ENCODE measurements at regions not wholly inside any gene's neighbourhood (a gene's known extent, or its start where the extent isn't known, plus 50 kb on each side); places are given as distances from the start of the nearest gene placed in this dataset.

- no peaks in the 10 kb centered on the region for H3K9me2 ChIP-seq
- 63% methylated on average over 4 of the region's 7 CpGs for WGBS (ENCODE audit: low lambda C conversion rate)
- H3K9ac ChIP-seq = no peak overlapping the region
- H3K9me3 ChIP-seq = no peaks in the 10 kb centered on the region
- no peak overlapping the region for H3K4me2 ChIP-seq
- H3K27ac ChIP-seq (ENCODE audit: low read depth in 2 of 2, low read length in 1 of 2) = no peak overlapping the region
- no peaks in the 10 kb centered on the region; the same call in 1 of the 2 replicates for H3K27me3 ChIP-seq (ENCODE audit: insufficient read depth)
- H3K4me1 ChIP-seq (ENCODE audit: control insufficient read depth in 1 of 2, insufficient read depth in 2 of 2, low read depth in 1 of 2, low read length in 1 of 2) = no peaks in the 10 kb centered on the region; a peak in 2 of 4 replicates
- H4K20me1 ChIP-seq (ENCODE audit: insufficient read depth) = no peaks in the 10 kb centered on the region
- H3K36me3 ChIP-seq (replicated peaks in 1 of 2; ENCODE audit: control insufficient read depth in 1 of 2, insufficient read depth in 2 of 2, low read length in 1 of 2) = no peaks in the 10 kb centered on the region
- H2AFZ ChIP-seq (ENCODE audit: low read depth) = no peak overlapping the region
- H3K4me3 ChIP-seq (ENCODE audit: low read depth in 2 of 2, low read length in 1 of 2) = no peak overlapping the region
- no peak for TF ChIP-seq GATA2 (CRISPR knock-in tag; IDR thresholded peaks at IDR 0.05)
- TF ChIP-seq FOXJ3 (CRISPR knock-in tag; IDR thresholded peaks at IDR 0.05) = no peak
- TF ChIP-seq USF2 (IDR thresholded peaks at IDR 0.05; ENCODE audit: borderline replicate concordance, low read depth, low read length) = no peak
- no peak for TF ChIP-seq MAX (IDR thresholded peaks at IDR 0.05; ENCODE audit: low read depth)
- TF ChIP-seq NRF1 (IDR thresholded peaks at IDR 0.05; ENCODE audit: low read depth, low read length) = no peak
- no peak for TF ChIP-seq GABPA (IDR thresholded peaks at IDR 0.05; ENCODE audit: low read depth)
- TF ChIP-seq ELF1 (IDR thresholded peaks at IDR 0.05) = no peak
- H3F3A ChIP-seq (replicated peaks; ENCODE audit: insufficient read depth) = no peaks in the 10 kb centered on the region
- no peak for DNase-seq
- CTCF ChIA-PET = no interaction called here
- POLR2A ChIA-PET = no interaction called here
- H3K79me2 ChIP-seq (ENCODE audit: insufficient read depth) = no peaks in the 10 kb centered on the region
These were observed 158.0 kb upstream of the TWIST2 start for GRCh38 chr2:238689871-238690389.

- no peaks in the 10 kb centered on the region; a peak in 1 of 4 replicates for H3K4me1 ChIP-seq (ENCODE audit: control insufficient read depth in 1 of 2, insufficient read depth in 2 of 2, low read depth in 1 of 2, low read length in 1 of 2)
- H3K27ac ChIP-seq (ENCODE audit: low read depth in 2 of 2, low read length in 1 of 2) = no peak overlapping the region
- H3K36me3 ChIP-seq (replicated peaks in 1 of 2; ENCODE audit: control insufficient read depth in 1 of 2, insufficient read depth in 2 of 2, low read length in 1 of 2) = no peaks in the 10 kb centered on the region
- DNase-seq = no peak
- H2AFZ ChIP-seq (ENCODE audit: low read depth) = no peak overlapping the region
- H3K4me2 ChIP-seq = no peak overlapping the region
- WGBS (ENCODE audit: low lambda C conversion rate) = 83% methylated on average over 5 of the region's 11 CpGs
- H3K9ac ChIP-seq = no peak overlapping the region
- H4K20me1 ChIP-seq (ENCODE audit: insufficient read depth) = no peaks in the 10 kb centered on the region
- no peaks in the 10 kb centered on the region for H3K9me3 ChIP-seq
- CTCF ChIA-PET = no interaction called here
- H3F3A ChIP-seq (replicated peaks; ENCODE audit: insufficient read depth) = no peaks in the 10 kb centered on the region
- TF ChIP-seq TCF12 (IDR thresholded peaks at IDR 0.05) (no peak), POLR2AphosphoS5 (IDR thresholded peaks at IDR 0.05; ENCODE audit: low read depth, low read length) (no peak), CTCF (IDR thresholded peaks at IDR 0.05) (no peak), RXRA (IDR thresholded peaks at IDR 0.05; ENCODE audit: borderline replicate concordance, low read depth) (no peak), NRF1 (IDR thresholded peaks at IDR 0.05; ENCODE audit: low read depth, low read length) (no peak), FOSL2 (IDR thresholded peaks at IDR 0.05; ENCODE audit: borderline replicate concordance, low read depth) (no peak), MAX (IDR thresholded peaks at IDR 0.05; ENCODE audit: low read depth) (no peak), YY1 (IDR thresholded peaks at IDR 0.05; ENCODE audit: low read depth) (no peak)
- H3K79me2 ChIP-seq (ENCODE audit: insufficient read depth) = no peaks in the 10 kb centered on the region
- no peak overlapping the region for H3K4me3 ChIP-seq (ENCODE audit: low read depth in 2 of 2, low read length in 1 of 2)
- POLR2A ChIA-PET = no interaction called here
- no peaks in the 10 kb centered on the region for H3K9me2 ChIP-seq
- H3K27me3 ChIP-seq (ENCODE audit: insufficient read depth) = no peaks in the 10 kb centered on the region; the same call in 1 of the 2 replicates
These were observed 157.4 kb upstream of the TWIST2 start for GRCh38 chr2:238690511-238690910.

All from SK-N-SH (cell line).